Activated gamma-delta T cell treated with anti-CD3 and anti-CD28 coated beads, Interleukin-2, amount 50 U/mL, for 16 hours (primary cell): ENCODE measurements at regions not wholly inside any gene's neighbourhood (a gene's known extent, or its start where the extent isn't known, plus 50 kb on each side); places are given as distances from the start of the nearest gene placed in this dataset.

Source experiments
- DNase-seq: peaks from one replicate; pipeline ENCODE4 v3.0.0-alpha.2; 2020; ENCODE audit warnings: low read depth

GRCh38 chr6:18963439-18963838 is 576.3 kb downstream of the RNF144B start:
- DNase-seq, result no peak

GRCh38 chr6:18973251-18973650 is 586.1 kb downstream of the RNF144B start:
- DNase-seq, result no peak

GRCh38 chr6:18976091-18976490 is 588.9 kb downstream of the RNF144B start:
- no peak for DNase-seq

GRCh38 chr6:18976966-18977365 is 589.8 kb downstream of the RNF144B start:
- DNase-seq, result no peak

GRCh38 chr6:18978337-18979128 is 591.4 kb downstream of the RNF144B start:
- no peak for DNase-seq

GRCh38 chr6:18985061-18985460 is 597.9 kb downstream of the RNF144B start:
- no peak for DNase-seq

- no peak for DNase-seq
Measured at GRCh38 chr6:18985996-18986395, 598.8 kb downstream of the RNF144B start.

GRCh38 chr6:18988636-18989035 is 601.5 kb downstream of the RNF144B start:
- DNase-seq, result no peak

- DNase-seq, result no peak
Measured at GRCh38 chr6:18990059-18990978, 603.2 kb downstream of the RNF144B start.

- DNase-seq, result no peak
Measured at GRCh38 chr6:18997375-18997826, 610.3 kb downstream of the RNF144B start.

GRCh38 chr6:19002976-19003560 is 615.9 kb downstream of the RNF144B start:
- no peak for DNase-seq

- no peak for DNase-seq
Measured at GRCh38 chr6:19004176-19004575, 617.0 kb downstream of the RNF144B start.

GRCh38 chr6:19009769-19010168 is 622.6 kb downstream of the RNF144B start:
- DNase-seq, result no peak

- no peak for DNase-seq
Measured at GRCh38 chr6:19013026-19013705, 626.0 kb downstream of the RNF144B start.

GRCh38 chr6:19024737-19025136 is 637.6 kb downstream of the RNF144B start:
- DNase-seq, result no peak

- no peak for DNase-seq
Measured at GRCh38 chr6:19028201-19028600, 641.1 kb downstream of the RNF144B start.

- DNase-seq, result no peak
Measured at GRCh38 chr6:19032591-19033295, 645.6 kb downstream of the RNF144B start.

- no peak for DNase-seq
Measured at GRCh38 chr6:19033683-19034082, 646.5 kb downstream of the RNF144B start.

- no peak for DNase-seq
Measured at GRCh38 chr6:19034986-19035385, 647.8 kb downstream of the RNF144B start.

GRCh38 chr6:19035461-19036195 is 648.5 kb downstream of the RNF144B start:
- DNase-seq, result no peak

GRCh38 chr6:19036196-19036555 is 649.0 kb downstream of the RNF144B start:
- no peak for DNase-seq
